ENCODE measurements at regions not wholly inside any gene's neighbourhood (a gene's known extent, or its start where the extent isn't known, plus 50 kb on each side); places are given as distances from the start of the nearest gene placed in this dataset.
A peak's percentile ranks its signal among the peaks of the same experiment; 100 is the strongest.
"Not testable (repeated sequence)": the region's sequence is repeated elsewhere in the genome, so short reads cannot be mapped to it uniquely, and the experiment has no call there.

- DNase-seq (ENCODE audit: low read depth, low spot score): no peak
Observed at GRCh38 chr1:79283451-79283850, 276.9 kb upstream of the ADGRL4 start.

- DNase-seq (ENCODE audit: low read depth, low spot score): no peak
Observed at GRCh38 chr1:79281442-79281841, 274.9 kb upstream of the ADGRL4 start.

- no peak for DNase-seq (ENCODE audit: low read depth, low spot score)
Observed at GRCh38 chr1:79271759-79272158, 265.2 kb upstream of the ADGRL4 start.

- DNase-seq (ENCODE audit: low read depth, low spot score): no peak
Observed at GRCh38 chr1:79264975-79265818, 258.7 kb upstream of the ADGRL4 start.

GRCh38 chr1:79264285-79264684 lies 257.8 kb upstream of the ADGRL4 start:
- no peak for DNase-seq (ENCODE audit: low read depth, low spot score)

- DNase-seq (ENCODE audit: low read depth, low spot score): peak; percentile 45
Observed at GRCh38 chr1:79262745-79263258, 256.3 kb upstream of the ADGRL4 start.

GRCh38 chr1:79259390-79260336 lies 253.1 kb upstream of the ADGRL4 start:
- DNase-seq (ENCODE audit: low read depth, low spot score): no peak

- DNase-seq (ENCODE audit: low read depth, low spot score): no peak
Observed at GRCh38 chr1:79255421-79255820, 248.9 kb upstream of the ADGRL4 start.

GRCh38 chr1:79252598-79252997 lies 246.1 kb upstream of the ADGRL4 start:
- no peak for DNase-seq (ENCODE audit: low read depth, low spot score)

GRCh38 chr1:79239840-79240239 lies 233.3 kb upstream of the ADGRL4 start:
- DNase-seq (ENCODE audit: low read depth, low spot score): no peak

- DNase-seq (ENCODE audit: low read depth, low spot score): no peak
Observed at GRCh38 chr1:79235301-79236002, 228.9 kb upstream of the ADGRL4 start.

GRCh38 chr1:79232818-79233217 lies 226.3 kb upstream of the ADGRL4 start:
- DNase-seq (ENCODE audit: low read depth, low spot score): no peak

- not testable (repeated sequence) for DNase-seq (ENCODE audit: low read depth, low spot score)
Observed at GRCh38 chr1:79230751-79231150, 224.2 kb upstream of the ADGRL4 start.

GRCh38 chr1:79226963-79227362 lies 220.4 kb upstream of the ADGRL4 start:
- DNase-seq (ENCODE audit: low read depth, low spot score): no peak

GRCh38 chr1:79224537-79224936 lies 218.0 kb upstream of the ADGRL4 start:
- no peak for DNase-seq (ENCODE audit: low read depth, low spot score)

- DNase-seq (ENCODE audit: low read depth, low spot score): no peak
Observed at GRCh38 chr1:79220509-79220908, 214.0 kb upstream of the ADGRL4 start.

GRCh38 chr1:79215311-79215710 lies 208.8 kb upstream of the ADGRL4 start:
- DNase-seq (ENCODE audit: low read depth, low spot score): no peak

GRCh38 chr1:79207786-79208185 lies 201.3 kb upstream of the ADGRL4 start:
- no peak for DNase-seq (ENCODE audit: low read depth, low spot score)

GRCh38 chr1:79207331-79207730 lies 200.8 kb upstream of the ADGRL4 start:
- no peak for DNase-seq (ENCODE audit: low read depth, low spot score)

GRCh38 chr1:79204779-79205479 lies 198.4 kb upstream of the ADGRL4 start:
- no peak for DNase-seq (ENCODE audit: low read depth, low spot score)

- no peak for DNase-seq (ENCODE audit: low read depth, low spot score)
Observed at GRCh38 chr1:79198832-79199231, 192.3 kb upstream of the ADGRL4 start.
